WI38 (cell line): ENCODE measurements at regions not wholly inside any gene's neighbourhood (a gene's known extent, or its start where the extent isn't known, plus 50 kb on each side); places are given as distances from the start of the nearest gene placed in this dataset.

Experiments used
- H3K4me3 ChIP-seq: 2 replicates; pipeline ENCODE4 v1.5.1; 2011; ENCODE audit warnings: low read depth, mild to moderate bottlenecking, control low read depth, low read length
- TF ChIP-seq, protein P1 (sequence below): IDR thresholded peaks from 2 replicates; pipeline ENCODE4 v1.5.1; 2012; ENCODE audit warnings: low read depth, mild to moderate bottlenecking, control low read depth, low read length

GRCh38 chr4:180710628-180711337 lies 1532.4 kb upstream of the TENM3 start:
- TF ChIP-seq, protein P1, sequence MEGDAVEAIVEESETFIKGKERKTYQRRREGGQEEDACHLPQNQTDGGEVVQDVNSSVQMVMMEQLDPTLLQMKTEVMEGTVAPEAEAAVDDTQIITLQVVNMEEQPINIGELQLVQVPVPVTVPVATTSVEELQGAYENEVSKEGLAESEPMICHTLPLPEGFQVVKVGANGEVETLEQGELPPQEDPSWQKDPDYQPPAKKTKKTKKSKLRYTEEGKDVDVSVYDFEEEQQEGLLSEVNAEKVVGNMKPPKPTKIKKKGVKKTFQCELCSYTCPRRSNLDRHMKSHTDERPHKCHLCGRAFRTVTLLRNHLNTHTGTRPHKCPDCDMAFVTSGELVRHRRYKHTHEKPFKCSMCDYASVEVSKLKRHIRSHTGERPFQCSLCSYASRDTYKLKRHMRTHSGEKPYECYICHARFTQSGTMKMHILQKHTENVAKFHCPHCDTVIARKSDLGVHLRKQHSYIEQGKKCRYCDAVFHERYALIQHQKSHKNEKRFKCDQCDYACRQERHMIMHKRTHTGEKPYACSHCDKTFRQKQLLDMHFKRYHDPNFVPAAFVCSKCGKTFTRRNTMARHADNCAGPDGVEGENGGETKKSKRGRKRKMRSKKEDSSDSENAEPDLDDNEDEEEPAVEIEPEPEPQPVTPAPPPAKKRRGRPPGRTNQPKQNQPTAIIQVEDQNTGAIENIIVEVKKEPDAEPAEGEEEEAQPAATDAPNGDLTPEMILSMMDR: no peak
- no peak overlapping the region for H3K4me3 ChIP-seq

- no peak overlapping the region for H3K4me3 ChIP-seq
- TF ChIP-seq, protein P1: no peak
Observed at GRCh38 chr4:180717451-180718033, 1525.7 kb upstream of the TENM3 start.

DNA sequence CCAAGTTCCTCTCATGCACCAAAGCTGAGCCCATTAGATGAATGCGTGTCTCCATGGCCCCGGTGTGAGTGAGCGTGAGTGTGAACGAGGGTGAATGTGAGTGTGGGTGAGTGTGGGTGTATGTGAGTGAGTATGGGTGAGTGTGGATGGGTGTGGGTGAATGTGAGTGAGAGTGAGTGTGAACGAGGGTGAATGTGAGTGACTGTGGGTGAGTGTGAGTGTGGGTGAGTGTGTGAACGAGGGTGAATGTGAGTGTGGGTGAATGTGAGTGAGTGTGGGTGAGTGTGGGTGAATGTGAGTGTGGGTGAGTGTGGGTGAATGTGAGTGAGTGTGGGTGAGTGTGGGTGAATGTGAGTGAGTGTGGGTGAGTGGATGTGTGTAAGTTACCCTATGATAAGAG lies 1521.8 kb upstream of the TENM3 start:
- TF ChIP-seq, protein P1: no peak
- no peak overlapping the region for H3K4me3 ChIP-seq

GRCh38 chr4:180726611-180727010 lies 1516.6 kb upstream of the TENM3 start:
- TF ChIP-seq, protein P1: no peak
- no peak overlapping the region for H3K4me3 ChIP-seq

- TF ChIP-seq, protein P1: no peak
- H3K4me3 ChIP-seq: no peak overlapping the region
Observed at GRCh38 chr4:180727478-180727877, 1515.7 kb upstream of the TENM3 start.

DNA sequence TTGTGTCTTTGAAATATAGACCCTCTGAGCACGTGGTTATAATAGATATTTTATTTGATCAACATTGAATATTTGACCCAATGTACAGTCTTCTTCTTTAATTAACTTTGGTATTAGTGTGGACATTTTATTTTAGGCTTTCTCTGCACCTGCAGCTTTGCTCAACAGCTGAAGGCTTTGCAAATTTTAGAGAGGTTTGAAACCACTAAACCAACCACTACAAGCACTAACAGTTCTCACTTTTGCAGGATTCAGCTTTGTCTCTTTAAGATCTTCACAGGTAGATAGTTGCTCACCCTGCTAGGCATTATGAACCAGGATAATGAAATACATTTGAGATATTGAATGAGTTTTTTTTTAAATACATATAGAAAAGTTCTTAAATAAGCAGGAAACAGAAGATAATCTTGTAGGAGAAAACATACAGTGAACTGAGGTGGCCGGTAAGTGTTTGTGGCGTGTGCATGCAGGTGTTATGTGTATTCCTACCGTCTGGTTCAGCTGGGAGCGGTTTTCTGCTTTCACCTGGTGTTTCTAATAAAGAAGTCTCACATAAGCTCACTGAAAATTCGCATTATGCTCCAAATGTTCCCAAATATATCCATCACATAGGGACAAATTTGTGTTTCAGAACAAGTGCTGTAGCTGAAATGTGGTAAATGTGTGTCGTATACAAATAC lies 1508.3 kb upstream of the TENM3 start:
- TF ChIP-seq, protein P1: no peak
- no peak overlapping the region for H3K4me3 ChIP-seq

- no peak overlapping the region for H3K4me3 ChIP-seq
- TF ChIP-seq, protein P1: no peak
Observed at GRCh38 chr4:180741703-180742102, 1501.5 kb upstream of the TENM3 start.
